HUES48 (cell line): ENCODE measurements at regions not wholly inside any gene's neighbourhood (a gene's known extent, or its start where the extent isn't known, plus 50 kb on each side); places are given as distances from the start of the nearest gene placed in this dataset.
"Not testable (repeated sequence)": the region's sequence is repeated elsewhere in the genome, so short reads cannot be mapped to it uniquely, and the experiment has no call there.

Experiments used
- H3K27ac ChIP-seq: one replicate; pipeline ENCODE4 v1.7.0; 2013; ENCODE audit warnings: low read depth, low read length, inconsistent platforms
- H3K27me3 ChIP-seq: 2 replicates; pipeline ENCODE4 v1.6.1; 2013; ENCODE audit warnings: mild to moderate bottlenecking, low read length; ENCODE audit not compliant: control insufficient read depth, insufficient read depth
- H3K36me3 ChIP-seq: 2 replicates; pipeline ENCODE4 v1.6.1; 2013; ENCODE audit warnings: low read length; ENCODE audit not compliant: control insufficient read depth, insufficient read depth
- H3K4me1 ChIP-seq: 2 replicates; pipeline ENCODE4 v1.6.1; 2013; ENCODE audit warnings: mild to moderate bottlenecking, low read length; ENCODE audit not compliant: control insufficient read depth, insufficient read depth
- H3K4me3 ChIP-seq: 2 replicates; pipeline ENCODE4 v1.5.1; 2013; ENCODE audit warnings: mild to moderate bottlenecking, low read depth, low read length
- H3K9ac ChIP-seq: 2 replicates; pipeline ENCODE4 v1.6.1; 2013; ENCODE audit warnings: mild to moderate bottlenecking, low read depth, low read length, moderate library complexity
- H3K9me3 ChIP-seq: 2 replicates; pipeline ENCODE4 v1.6.1; 2013; ENCODE audit warnings: low read length; ENCODE audit not compliant: control insufficient read depth, insufficient read depth

DNA sequence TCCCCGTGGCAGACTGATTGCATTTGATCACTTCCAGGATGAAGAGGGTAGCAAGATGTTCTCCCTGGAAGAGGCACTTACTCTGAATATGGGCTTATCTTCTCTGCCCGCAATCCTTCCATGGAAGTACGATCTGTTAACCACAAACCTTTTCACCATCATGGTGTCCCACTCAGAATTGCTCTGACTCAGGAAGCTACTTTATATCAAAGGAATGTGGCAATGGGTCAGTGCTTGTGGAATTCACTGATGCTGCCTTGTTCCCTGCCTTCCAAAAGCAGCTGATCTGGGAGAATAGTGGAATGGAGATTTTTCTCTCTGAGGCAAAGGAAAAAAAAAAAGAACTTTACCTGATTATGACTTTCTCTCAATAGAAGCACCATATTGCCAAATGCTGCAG is 306.1 kb upstream of the WSB1 start:
- H3K9me3 ChIP-seq = peaks cover 70% of the 10 kb centered on the region
- H3K4me1 ChIP-seq, H3K27ac ChIP-seq, H3K36me3 ChIP-seq, H3K27me3 ChIP-seq, H3K4me3 ChIP-seq, H3K9ac ChIP-seq: not testable (repeated sequence)

GRCh38 chr17:26994648-26995047 is 299.3 kb upstream of the WSB1 start:
- H3K9ac ChIP-seq = not testable (repeated sequence)

DNA sequence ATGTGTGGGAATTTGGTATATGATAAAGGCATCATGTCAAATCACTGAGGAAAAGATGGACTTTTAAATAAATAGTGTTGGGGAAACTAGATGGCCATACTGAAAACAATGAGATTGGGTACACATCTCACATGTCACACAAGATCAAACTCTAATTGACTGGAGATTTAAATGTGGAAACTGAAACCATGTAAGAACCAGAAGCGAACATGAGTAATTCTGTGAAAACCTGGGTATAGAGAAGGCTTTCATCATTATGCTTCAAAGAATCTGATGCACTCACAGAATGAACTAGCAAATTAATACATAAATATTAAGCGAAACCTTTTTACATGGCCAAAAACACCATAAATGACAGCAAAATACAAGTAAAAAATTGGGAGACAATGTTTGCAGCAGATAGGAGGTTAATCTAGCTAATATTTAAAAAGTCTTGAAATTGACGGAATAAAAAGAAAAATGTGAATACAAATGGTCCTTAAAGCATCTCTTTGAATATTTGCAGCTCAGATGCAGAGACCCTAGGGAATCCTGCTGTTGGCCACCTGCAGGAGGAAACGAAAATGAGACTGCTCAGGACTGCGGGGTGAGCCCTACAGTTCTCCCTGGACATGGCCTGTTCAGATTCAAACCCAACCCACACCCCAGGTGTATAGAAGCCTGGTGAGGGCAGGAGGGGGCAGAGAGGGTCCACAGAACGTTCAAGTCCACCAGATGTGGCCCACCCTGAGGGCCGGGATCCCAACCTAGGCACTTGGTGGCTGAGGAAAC is 297.6 kb upstream of the WSB1 start:
- not testable (repeated sequence) for H3K27ac ChIP-seq, H3K4me1 ChIP-seq, H3K9ac ChIP-seq, H3K4me3 ChIP-seq, H3K27me3 ChIP-seq, H3K36me3 ChIP-seq
- peaks cover 78% of the 10 kb centered on the region for H3K9me3 ChIP-seq

More at GRCh38 chr17:26994648-26995047, 299.3 kb upstream of the WSB1 start:
- H3K9me3 ChIP-seq = peaks cover 74% of the 10 kb centered on the region
- H3K27ac ChIP-seq, H3K36me3 ChIP-seq, H3K4me1 ChIP-seq, H3K4me3 ChIP-seq, H3K27me3 ChIP-seq: not testable (repeated sequence)

DNA sequence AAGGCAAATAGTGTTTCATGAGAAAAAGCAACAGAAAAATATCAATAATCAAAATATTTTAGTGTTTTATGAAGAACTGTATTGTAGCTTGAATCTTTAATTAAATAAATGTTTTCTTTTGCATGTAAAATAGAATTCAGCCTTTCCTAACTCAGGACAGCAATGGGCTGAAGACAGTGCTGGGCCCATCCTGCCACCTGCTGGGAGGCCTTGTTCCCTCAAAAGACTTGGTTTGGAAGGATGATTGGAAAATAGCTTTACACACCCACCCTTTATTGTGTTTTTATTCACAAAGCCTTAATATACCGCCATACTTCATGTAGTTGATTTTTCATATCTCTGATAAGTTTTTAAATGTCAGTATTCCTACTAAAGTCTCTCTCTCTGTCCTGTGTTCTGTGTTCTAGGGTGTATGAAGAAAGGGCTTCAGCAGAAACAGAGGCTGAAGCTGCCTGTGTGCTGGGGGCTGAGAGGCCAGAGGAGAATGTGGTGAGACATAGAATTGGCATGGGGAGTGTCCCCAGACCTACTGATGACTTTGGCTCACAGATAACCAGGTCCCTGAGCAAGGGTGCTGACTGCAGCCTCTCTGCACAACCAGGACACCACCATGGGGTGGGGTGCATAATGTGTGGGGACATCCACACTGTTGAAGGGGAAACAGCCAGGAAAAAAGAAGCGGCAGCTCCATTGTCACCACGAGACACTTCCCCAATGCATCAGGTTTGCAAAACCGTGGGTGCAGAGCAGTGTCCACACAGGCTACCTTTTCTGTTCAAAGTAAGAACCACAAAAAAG is 286.0 kb upstream of the WSB1 start:
- H3K4me1 ChIP-seq, H3K27me3 ChIP-seq, H3K36me3 ChIP-seq, H3K27ac ChIP-seq, H3K9ac ChIP-seq, H3K4me3 ChIP-seq: not testable (repeated sequence)
- peaks cover 59% of the 10 kb centered on the region for H3K9me3 ChIP-seq

DNA sequence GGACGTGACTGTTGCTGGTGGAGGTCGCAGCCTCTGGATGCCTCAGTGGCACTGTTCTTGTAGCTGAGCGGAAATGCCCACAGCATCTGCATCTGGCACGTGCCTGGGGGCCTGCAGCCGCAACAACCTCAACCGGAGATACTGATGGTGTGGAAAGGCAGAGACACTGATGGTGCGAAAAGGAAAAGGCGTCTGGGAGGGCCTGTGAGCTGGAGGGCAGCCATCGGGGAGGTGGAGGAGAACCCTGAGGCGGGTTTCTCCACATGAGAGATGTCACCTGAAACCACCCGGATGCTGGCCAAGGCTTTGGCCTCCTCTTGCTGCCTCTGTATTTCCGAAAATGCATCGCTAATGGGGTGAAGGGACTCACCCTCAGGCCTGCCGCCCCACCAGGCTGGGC is 284.8 kb upstream of the WSB1 start:
- Histone ChIP-seq H3K27ac (no peak overlapping the region), H3K27me3 (no peaks in the 10 kb centered on the region), H3K36me3 (no peaks in the 10 kb centered on the region), H3K4me1 (no peaks in the 10 kb centered on the region), H3K9ac (no peak overlapping the region), H3K4me3 (no peak overlapping the region), H3K9me3 (peaks cover 50% of the 10 kb centered on the region)

DNA sequence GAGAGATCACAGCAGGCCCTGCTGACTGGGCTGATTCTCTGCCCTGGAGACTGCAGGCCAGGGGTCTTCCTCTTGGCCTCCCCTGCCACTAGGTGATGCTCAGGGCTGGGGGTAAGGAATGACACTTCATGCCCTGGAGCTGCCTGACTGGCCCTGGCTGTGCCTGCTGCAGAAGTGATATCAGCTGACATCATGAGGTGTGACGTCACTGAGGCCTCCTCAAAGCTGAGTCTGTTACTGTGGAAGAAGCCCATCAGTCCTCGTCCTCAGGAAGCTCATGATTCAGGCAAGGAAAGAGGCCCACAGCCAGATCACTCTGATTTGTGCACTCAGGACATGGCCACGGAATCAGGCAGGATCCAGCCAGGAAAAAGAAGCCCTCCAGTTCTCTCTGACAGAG is 283.8 kb upstream of the WSB1 start:
- not testable (repeated sequence) for H3K36me3 ChIP-seq, H3K4me3 ChIP-seq, H3K9ac ChIP-seq, H3K27ac ChIP-seq, H3K4me1 ChIP-seq, H3K27me3 ChIP-seq
- H3K9me3 ChIP-seq = peaks cover 52% of the 10 kb centered on the region

DNA sequence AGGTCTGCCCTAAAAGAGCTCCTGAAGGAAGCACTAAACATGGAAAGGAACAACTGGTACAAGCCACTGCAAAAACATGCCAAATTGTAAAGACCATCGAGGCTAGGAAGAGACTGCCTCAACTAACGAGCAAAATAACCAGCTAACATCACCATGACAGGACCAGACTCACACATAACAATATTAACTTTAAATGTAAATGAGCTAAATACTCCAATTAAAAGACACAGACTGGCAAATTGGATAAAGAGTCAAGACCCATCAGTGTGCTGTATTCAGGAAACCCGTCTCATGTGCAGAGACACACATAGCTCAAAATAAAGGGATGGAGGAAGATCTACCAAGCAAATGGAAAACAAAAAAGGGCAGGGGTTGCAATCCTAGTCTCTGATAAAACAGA is 263.4 kb upstream of the WSB1 start:
- not testable (repeated sequence) for H3K36me3 ChIP-seq, H3K4me1 ChIP-seq, H3K4me3 ChIP-seq, H3K9ac ChIP-seq, H3K27ac ChIP-seq, H3K27me3 ChIP-seq
- peaks cover 37% of the 10 kb centered on the region for H3K9me3 ChIP-seq

DNA sequence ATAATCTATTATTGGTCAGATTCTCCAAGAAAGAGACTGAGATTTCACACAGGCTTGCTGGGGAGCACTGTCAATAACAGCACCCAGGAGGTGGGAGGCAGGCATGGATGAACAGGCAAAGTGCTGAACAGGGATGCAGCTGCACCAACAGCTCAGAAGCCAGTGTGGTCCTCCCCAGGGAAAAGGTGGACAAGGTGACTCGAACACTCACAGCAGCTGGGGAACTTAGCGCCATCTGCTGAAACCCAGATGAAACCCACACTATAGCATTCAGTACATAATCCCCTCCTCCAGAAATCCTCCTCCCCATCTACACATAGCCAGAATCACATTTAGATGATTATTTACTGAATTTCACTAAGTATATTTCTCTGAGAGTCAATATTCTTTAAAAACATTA is 255.2 kb upstream of the WSB1 start:
- no peaks in the 10 kb centered on the region for H3K27me3 ChIP-seq
- H3K27ac ChIP-seq = no peak overlapping the region
- H3K4me3 ChIP-seq = no peak overlapping the region
- no peaks in the 10 kb centered on the region for H3K4me1 ChIP-seq
- H3K9me3 ChIP-seq = peaks cover 29% of the 10 kb centered on the region
- H3K36me3 ChIP-seq = no peaks in the 10 kb centered on the region
- no peak overlapping the region for H3K9ac ChIP-seq

GRCh38 chr17:27045039-27045438 is 248.9 kb upstream of the WSB1 start:
- H3K4me3 ChIP-seq = not testable (repeated sequence)

DNA sequence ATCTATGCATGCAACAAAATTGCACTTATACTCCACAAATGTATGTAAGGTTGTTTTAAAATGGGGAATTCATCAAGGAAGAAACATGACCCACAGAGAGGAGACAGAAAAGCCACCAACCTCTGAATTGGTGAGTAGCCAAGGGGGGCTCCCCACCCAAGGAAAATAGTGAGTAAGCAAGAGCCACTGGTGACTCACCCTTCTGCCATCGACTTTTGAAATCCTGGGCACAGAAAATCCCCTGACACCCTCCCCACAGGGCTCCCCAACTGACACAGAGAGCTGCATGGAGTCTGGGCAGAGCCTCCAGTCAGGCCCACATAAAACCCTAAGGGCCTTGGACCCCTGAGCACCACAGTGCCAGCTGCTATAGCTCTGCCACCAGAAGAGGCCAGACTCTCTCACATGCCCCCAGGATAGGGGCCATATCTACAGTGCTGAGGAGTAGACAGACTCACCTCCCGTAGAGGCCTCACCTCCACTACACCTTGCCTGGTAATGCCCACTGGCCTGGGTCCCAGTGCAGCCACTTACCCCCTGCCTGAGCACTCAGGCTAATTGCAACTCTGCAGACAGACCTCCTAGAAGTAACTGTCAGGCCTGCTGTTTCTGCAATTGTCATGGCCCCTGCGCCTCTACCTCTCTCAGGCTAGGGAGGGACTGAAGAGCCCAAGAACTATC is 244.7 kb upstream of the WSB1 start:
- Histone ChIP-seq H3K27me3 (no peaks in the 10 kb centered on the region), H3K4me1 (no peaks in the 10 kb centered on the region), H3K4me3 (no peak overlapping the region), H3K9me3 (peaks cover 75% of the 10 kb centered on the region), H3K36me3 (no peaks in the 10 kb centered on the region), H3K9ac (no peak overlapping the region), H3K27ac (no peak overlapping the region)

More at GRCh38 chr17:27045039-27045438, 248.9 kb upstream of the WSB1 start:
- not testable (repeated sequence) for H3K4me1 ChIP-seq, H3K27ac ChIP-seq, H3K9ac ChIP-seq, H3K27me3 ChIP-seq, H3K36me3 ChIP-seq
- peaks cover 44% of the 10 kb centered on the region for H3K9me3 ChIP-seq

DNA sequence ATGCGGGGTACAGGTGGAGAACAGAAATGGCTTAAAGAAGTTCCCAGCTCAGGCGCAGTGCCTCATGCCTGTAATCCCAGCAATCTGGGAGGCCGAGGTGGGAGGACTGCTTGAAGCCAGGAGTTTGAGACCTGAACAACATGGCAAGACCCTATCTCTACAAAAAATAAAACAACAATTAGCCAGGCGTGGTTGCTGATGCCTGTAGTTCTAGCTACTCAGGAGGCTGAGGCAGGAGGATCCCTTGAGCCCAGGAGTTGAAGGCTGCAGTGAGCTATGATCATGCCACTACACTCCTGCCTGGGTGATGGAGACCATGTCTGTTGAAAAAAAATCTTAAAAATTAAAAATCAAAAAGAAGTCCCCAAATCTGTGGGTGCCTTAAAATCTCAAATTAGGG is 228.3 kb upstream of the WSB1 start:
- no peak overlapping the region for H3K4me3 ChIP-seq
- H3K27ac ChIP-seq = no peak overlapping the region
- H3K36me3 ChIP-seq = no peaks in the 10 kb centered on the region
- no peaks in the 10 kb centered on the region for H3K27me3 ChIP-seq
- peaks cover 95% of the 10 kb centered on the region for H3K9me3 ChIP-seq
- H3K9ac ChIP-seq = no peak overlapping the region
- H3K4me1 ChIP-seq = no peaks in the 10 kb centered on the region
